Left lung (tissue), 4 donors: ENCODE measurements at regions not wholly inside any gene's neighbourhood (a gene's known extent, or its start where the extent isn't known, plus 50 kb on each side); places are given as distances from the start of the nearest gene placed in this dataset.

Experiments
- ATAC-seq: fragments of 200-7000 bp; cut with Tn5 transposase; one replicate; pipeline ENCODE4 v1.9.1; 2020; ENCODE audit warnings: moderate library complexity
- DNase-seq, 4 donors: peaks; one replicate each; pipeline ENCODE4 v3.0.0-alpha.2; 2013 to 2020
- H3K27ac ChIP-seq, 2 donors: fragments of 200-600 bp; sonication (generic) in 1 of 2; one replicate each; pipeline versions ENCODE4 v1.5.0 to v1.8.0; 2020 to 2021
- H3K27me3 ChIP-seq, 2 donors: fragments of 200-600 bp; sonication (generic) in 1 of 2; one replicate each; pipeline versions ENCODE4 v1.5.0 to v1.8.0; 2020 to 2021
- H3K36me3 ChIP-seq, 2 donors: fragments of 200-600 bp; sonication (generic) in 1 of 2; one replicate each; pipeline versions ENCODE4 v1.5.0 to v1.8.0; 2020 to 2021
- H3K4me1 ChIP-seq, 2 donors: fragments of 200-600 bp; one replicate each; pipeline ENCODE4 v1.8.0; 2021
- H3K4me3 ChIP-seq, 2 donors: fragments of 200-600 bp; sonication (generic) in 1 of 2; one replicate each; pipeline versions ENCODE4 v1.5.0 to v1.8.0; 2020 to 2021; ENCODE audit warnings: mild to moderate bottlenecking in 1 of 2
- H3K9me3 ChIP-seq, 2 donors: fragments of 200-600 bp; sonication (generic) in 1 of 2; one replicate each; pipeline versions ENCODE4 v1.5.0 to v1.8.0; 2020 to 2021
- CTCF ChIP-seq, 2 donors: fragments of 200-600 bp; sonication (generic) in 1 of 2; IDR thresholded peaks; one replicate each; pipeline versions ENCODE4 v1.5.0 to v1.8.0; 2021; ENCODE audit warnings: antibody characterized with exemption in 2 of 2
- intact Hi-C, 2 donors: fragments of 100-400 bp; cut with DNase I; formaldehyde crosslinking; loops; one replicate each; pipeline versions ENCODE4 v1.11.2 to v1.14.2; 2022
- donor health status: DM: no; HTN: yes; CAD: no.
- donor health status: DM: no; HTN: no; CAD: no.

- no peak for DNase-seq
- TF ChIP-seq CTCF (IDR thresholded peaks at IDR 0.05) = no peak
- Histone ChIP-seq H3K4me3 (no peak overlapping the region), H3K36me3 (no peaks in the 10 kb centered on the region), H3K4me1 (peaks cover 0 to 26% of the 10 kb centered on the region in 2 donors), H3K9me3 (peaks cover 0 to 3% of the 10 kb centered on the region in 2 donors), H3K27me3 (no peaks in the 10 kb centered on the region), H3K27ac (no peak overlapping the region)
- no peak for ATAC-seq
- intact Hi-C loops = no loop called here
Observed at GRCh38 chr5:124883681-124884080, 137.2 kb upstream of the ZNF608 start.

GRCh38 chr5:124884114-124884513, 137.7 kb upstream of the ZNF608 start:
- peaks cover 0 to 24% of the 10 kb centered on the region in 2 donors for H3K4me1 ChIP-seq
- intact Hi-C loops = no loop called here
- no peak for ATAC-seq

GRCh38 chr5:124885490-124885889, 139.1 kb upstream of the ZNF608 start:
- no peak for ATAC-seq
- no peak overlapping the region for H3K27ac ChIP-seq
- H3K9me3 ChIP-seq = peaks cover 0 to 3% of the 10 kb centered on the region in 2 donors
- no peaks in the 10 kb centered on the region for H3K27me3 ChIP-seq
- intact Hi-C loops = no loop called here
- no peak for DNase-seq
- H3K36me3 ChIP-seq = no peaks in the 10 kb centered on the region
- peaks cover 0 to 11% of the 10 kb centered on the region in 2 donors for H3K4me1 ChIP-seq
- no peak for TF ChIP-seq CTCF (IDR thresholded peaks at IDR 0.05)
- H3K4me3 ChIP-seq = no peak overlapping the region

More at GRCh38 chr5:124884114-124884513, 137.7 kb upstream of the ZNF608 start:
- H3K27ac ChIP-seq = no peak overlapping the region
- H3K9me3 ChIP-seq = peaks cover 0 to 3% of the 10 kb centered on the region in 2 donors
- no peaks in the 10 kb centered on the region for H3K27me3 ChIP-seq
- no peak for DNase-seq
- no peaks in the 10 kb centered on the region for H3K36me3 ChIP-seq
- TF ChIP-seq CTCF (IDR thresholded peaks at IDR 0.05) = no peak
- H3K4me3 ChIP-seq = no peak overlapping the region

GRCh38 chr5:124887223-124887622, 140.8 kb upstream of the ZNF608 start:
- DNase-seq (no peak), ATAC-seq (peak; percentile 62)
- H3K4me1 ChIP-seq = no peaks in the 10 kb centered on the region
- no peaks in the 10 kb centered on the region for H3K36me3 ChIP-seq
- H3K27ac ChIP-seq = no peak overlapping the region
- H3K27me3 ChIP-seq = no peaks in the 10 kb centered on the region
- TF ChIP-seq CTCF (IDR thresholded peaks at IDR 0.05) = no peak
- intact Hi-C loops = no loop called here
- no peak overlapping the region for H3K4me3 ChIP-seq
- H3K9me3 ChIP-seq = peaks cover 0 to 3% of the 10 kb centered on the region in 2 donors

GRCh38 chr5:124888050-124888506, 141.6 kb upstream of the ZNF608 start:
- Histone ChIP-seq H3K4me3 (no peak overlapping the region), H3K4me1 (no peaks in the 10 kb centered on the region), H3K36me3 (no peaks in the 10 kb centered on the region), H3K27me3 (no peaks in the 10 kb centered on the region), H3K9me3 (peaks cover 0 to 3% of the 10 kb centered on the region in 2 donors), H3K27ac (no peak overlapping the region)
- no peak for TF ChIP-seq CTCF (IDR thresholded peaks at IDR 0.05)
- ATAC-seq (peak; percentile 82), DNase-seq (no peak)
- intact Hi-C loops = no loop called here
